Fibroblast of pulmonary artery (primary cell): ENCODE measurements at regions not wholly inside any gene's neighbourhood (a gene's known extent, or its start where the extent isn't known, plus 50 kb on each side); places are given as distances from the start of the nearest gene placed in this dataset.

Source experiments
- DNase-seq: peaks from one replicate; pipeline ENCODE4 v3.0.0-alpha.2; 2010; ENCODE audit warnings: low read depth
- H3K4me3 ChIP-seq: replicated peaks from 2 replicates; pipeline ENCODE4 v1.5.1; 2011; ENCODE audit warnings: low read depth, mild to moderate bottlenecking, control low read depth, low read length, moderate library complexity
- TF ChIP-seq, protein P1 (sequence below): IDR thresholded peaks from 2 replicates; pipeline ENCODE4 v1.5.1; 2011; ENCODE audit warnings: mild to moderate bottlenecking, control low read depth, low read length, inconsistent platforms; ENCODE audit errors: missing control alignments

- TF ChIP-seq, protein P1, sequence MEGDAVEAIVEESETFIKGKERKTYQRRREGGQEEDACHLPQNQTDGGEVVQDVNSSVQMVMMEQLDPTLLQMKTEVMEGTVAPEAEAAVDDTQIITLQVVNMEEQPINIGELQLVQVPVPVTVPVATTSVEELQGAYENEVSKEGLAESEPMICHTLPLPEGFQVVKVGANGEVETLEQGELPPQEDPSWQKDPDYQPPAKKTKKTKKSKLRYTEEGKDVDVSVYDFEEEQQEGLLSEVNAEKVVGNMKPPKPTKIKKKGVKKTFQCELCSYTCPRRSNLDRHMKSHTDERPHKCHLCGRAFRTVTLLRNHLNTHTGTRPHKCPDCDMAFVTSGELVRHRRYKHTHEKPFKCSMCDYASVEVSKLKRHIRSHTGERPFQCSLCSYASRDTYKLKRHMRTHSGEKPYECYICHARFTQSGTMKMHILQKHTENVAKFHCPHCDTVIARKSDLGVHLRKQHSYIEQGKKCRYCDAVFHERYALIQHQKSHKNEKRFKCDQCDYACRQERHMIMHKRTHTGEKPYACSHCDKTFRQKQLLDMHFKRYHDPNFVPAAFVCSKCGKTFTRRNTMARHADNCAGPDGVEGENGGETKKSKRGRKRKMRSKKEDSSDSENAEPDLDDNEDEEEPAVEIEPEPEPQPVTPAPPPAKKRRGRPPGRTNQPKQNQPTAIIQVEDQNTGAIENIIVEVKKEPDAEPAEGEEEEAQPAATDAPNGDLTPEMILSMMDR = no peak
- DNase-seq = peak; percentile 53
- H3K4me3 ChIP-seq = no peak overlapping the region
Observed at GRCh38 chr17:33523577-33523981, 230.5 kb upstream of the ASIC2 start.

- H3K4me3 ChIP-seq = no peak overlapping the region
- TF ChIP-seq, protein P1 = no peak
- DNase-seq = no peak
Observed at GRCh38 chr17:33525186-33525585, 232.1 kb upstream of the ASIC2 start.

- TF ChIP-seq, protein P1 = no peak
- no peak overlapping the region for H3K4me3 ChIP-seq
- no peak for DNase-seq
Observed at GRCh38 chr17:33526717-33527116, 233.6 kb upstream of the ASIC2 start.

GRCh38 chr17:33527290-33527689 lies 234.2 kb upstream of the ASIC2 start:
- TF ChIP-seq, protein P1 = no peak
- H3K4me3 ChIP-seq = no peak overlapping the region
- DNase-seq = no peak

GRCh38 chr17:33528846-33529245 lies 235.8 kb upstream of the ASIC2 start:
- TF ChIP-seq, protein P1 = no peak
- DNase-seq = no peak
- no peak overlapping the region for H3K4me3 ChIP-seq

DNA sequence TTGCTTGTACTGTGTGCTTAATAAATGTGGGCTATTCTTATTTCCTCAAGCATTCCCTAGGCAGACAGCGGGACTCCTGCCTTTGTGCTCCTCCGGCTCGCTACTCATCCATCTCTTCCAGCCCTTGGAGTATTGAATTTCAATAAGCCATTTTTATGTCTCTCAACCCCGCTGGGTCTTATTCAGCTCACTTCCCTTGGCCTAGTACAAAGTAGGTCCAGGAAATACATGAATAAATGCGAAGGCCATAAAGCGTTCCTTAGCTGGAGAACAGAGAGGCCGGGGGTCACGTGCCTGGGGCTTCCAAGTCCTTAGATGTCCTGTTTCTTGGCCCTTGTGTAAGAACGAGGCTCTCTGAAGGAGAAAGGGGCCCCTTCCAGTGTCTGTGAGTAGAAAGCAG lies 236.7 kb upstream of the ASIC2 start:
- H3K4me3 ChIP-seq = no peak overlapping the region
- TF ChIP-seq, protein P1 = no peak
- no peak for DNase-seq

DNA sequence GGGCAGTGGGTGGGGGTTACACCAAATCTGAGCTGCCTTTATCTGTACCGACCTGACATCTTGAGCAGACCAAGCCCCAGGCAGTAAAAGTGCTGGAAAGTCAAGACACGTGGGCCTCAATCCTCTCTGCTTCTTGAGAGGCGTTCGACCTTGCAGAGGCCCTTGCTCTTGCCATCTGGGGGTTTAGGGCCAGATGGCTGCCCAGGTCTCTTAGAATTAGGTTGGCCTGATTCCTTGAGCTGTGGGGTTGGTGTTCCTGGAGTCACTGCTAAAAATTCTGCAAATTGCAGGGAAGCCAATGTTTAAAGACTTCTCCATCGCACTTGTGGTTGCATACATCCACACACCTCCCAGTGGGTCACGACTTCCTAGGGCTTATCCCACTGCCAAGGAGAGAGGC lies 238.2 kb upstream of the ASIC2 start:
- TF ChIP-seq, protein P1 = no peak
- DNase-seq = no peak
- H3K4me3 ChIP-seq = no peak overlapping the region
